Stimulated activated CD8-positive, alpha-beta memory T cell treated with anti-CD3 and anti-CD28 coated beads, Interleukin-2, amount 100 ng/mL, for 48 hours (primary cell): ENCODE measurements at regions not wholly inside any gene's neighbourhood (a gene's known extent, or its start where the extent isn't known, plus 50 kb on each side); places are given as distances from the start of the nearest gene placed in this dataset.
A peak's percentile ranks its signal among the peaks of the same experiment; 100 is the strongest.

Experiments used
- DNase-seq, 2 donors: peaks; one replicate each; pipeline ENCODE4 v3.0.0-alpha.2; 2020; ENCODE audit warnings: low read depth in 2 of 2

GRCh38 chr1:193525917-193526710 is 339.7 kb upstream of the B3GALT2 start:
- DNase-seq = no peak

GRCh38 chr1:193525411-193525810 is 339.0 kb upstream of the B3GALT2 start:
- no peak for DNase-seq

GRCh38 chr1:193524616-193525015 is 338.2 kb upstream of the B3GALT2 start:
- DNase-seq = no peak

GRCh38 chr1:193524021-193524420 is 337.6 kb upstream of the B3GALT2 start:
- no peak for DNase-seq

GRCh38 chr1:193520472-193520871 is 334.1 kb upstream of the B3GALT2 start:
- DNase-seq = no peak

- DNase-seq = no peak
These were observed 333.5 kb upstream of the B3GALT2 start for GRCh38 chr1:193519922-193520321.

GRCh38 chr1:193516755-193517388 is 330.5 kb upstream of the B3GALT2 start:
- no peak for DNase-seq

- DNase-seq = no peak
These were observed 328.0 kb upstream of the B3GALT2 start for GRCh38 chr1:193514397-193514796.

GRCh38 chr1:193513032-193513431 is 326.6 kb upstream of the B3GALT2 start:
- DNase-seq = no peak

GRCh38 chr1:193504920-193505319 is 318.5 kb upstream of the B3GALT2 start:
- DNase-seq = no peak

- no peak for DNase-seq
These were observed 311.8 kb upstream of the B3GALT2 start for GRCh38 chr1:193498088-193498655.

- no peak for DNase-seq
These were observed 308.0 kb upstream of the B3GALT2 start for GRCh38 chr1:193494368-193494767.

- DNase-seq = no peak
These were observed 302.8 kb upstream of the B3GALT2 start for GRCh38 chr1:193489191-193489590.

- DNase-seq = no peak
These were observed 301.3 kb upstream of the B3GALT2 start for GRCh38 chr1:193487722-193488121.

- DNase-seq = no peak
These were observed 300.3 kb upstream of the B3GALT2 start for GRCh38 chr1:193486671-193487229.

- DNase-seq = no peak
These were observed 294.3 kb upstream of the B3GALT2 start for GRCh38 chr1:193480755-193481154.

- DNase-seq = peak; percentile 9 to 27
These were observed 292.8 kb upstream of the B3GALT2 start for GRCh38 chr1:193479187-193479586.

GRCh38 chr1:193476748-193477147 is 290.3 kb upstream of the B3GALT2 start:
- DNase-seq = no peak

GRCh38 chr1:193473932-193474331 is 287.5 kb upstream of the B3GALT2 start:
- DNase-seq = no peak

- no peak for DNase-seq
These were observed 286.5 kb upstream of the B3GALT2 start for GRCh38 chr1:193472838-193473398.

GRCh38 chr1:193472430-193472829 is 286.0 kb upstream of the B3GALT2 start:
- no peak for DNase-seq

GRCh38 chr1:193471981-193472380 is 285.6 kb upstream of the B3GALT2 start:
- no peak for DNase-seq
